PFSK-1 (cell line): ENCODE measurements at regions not wholly inside any gene's neighbourhood (a gene's known extent, or its start where the extent isn't known, plus 50 kb on each side); places are given as distances from the start of the nearest gene placed in this dataset.

Source experiments
- POLR2AphosphoS5 ChIP-seq: IDR thresholded peaks from 2 replicates; pipeline ENCODE4 v1.6.1; 2012; ENCODE audit warnings: low read depth, mild to moderate bottlenecking, control low read depth, low read length, moderate library complexity
- TAF1 ChIP-seq: IDR thresholded peaks from 2 replicates; pipeline ENCODE4 v1.6.1; 2012; ENCODE audit warnings: low read length, control low read depth, borderline replicate concordance; ENCODE audit not compliant: insufficient read depth
- TF ChIP-seq, protein P1 (sequence below), 2 experiments: IDR thresholded peaks; 2 replicates each; pipeline versions ENCODE4 v1.6.1 to v1.8.0; 2011 to 2012; ENCODE audit warnings: low read depth in 2 of 2, low read length in 2 of 2, control low read depth in 1 of 2, inconsistent platforms in 1 of 2, mild to moderate bottlenecking in 1 of 2, moderate library complexity in 1 of 2; ENCODE audit not compliant: insufficient read depth in 1 of 2

- TF ChIP-seq POLR2AphosphoS5 (no peak), TAF1 (no peak)
- TF ChIP-seq, protein P1, sequence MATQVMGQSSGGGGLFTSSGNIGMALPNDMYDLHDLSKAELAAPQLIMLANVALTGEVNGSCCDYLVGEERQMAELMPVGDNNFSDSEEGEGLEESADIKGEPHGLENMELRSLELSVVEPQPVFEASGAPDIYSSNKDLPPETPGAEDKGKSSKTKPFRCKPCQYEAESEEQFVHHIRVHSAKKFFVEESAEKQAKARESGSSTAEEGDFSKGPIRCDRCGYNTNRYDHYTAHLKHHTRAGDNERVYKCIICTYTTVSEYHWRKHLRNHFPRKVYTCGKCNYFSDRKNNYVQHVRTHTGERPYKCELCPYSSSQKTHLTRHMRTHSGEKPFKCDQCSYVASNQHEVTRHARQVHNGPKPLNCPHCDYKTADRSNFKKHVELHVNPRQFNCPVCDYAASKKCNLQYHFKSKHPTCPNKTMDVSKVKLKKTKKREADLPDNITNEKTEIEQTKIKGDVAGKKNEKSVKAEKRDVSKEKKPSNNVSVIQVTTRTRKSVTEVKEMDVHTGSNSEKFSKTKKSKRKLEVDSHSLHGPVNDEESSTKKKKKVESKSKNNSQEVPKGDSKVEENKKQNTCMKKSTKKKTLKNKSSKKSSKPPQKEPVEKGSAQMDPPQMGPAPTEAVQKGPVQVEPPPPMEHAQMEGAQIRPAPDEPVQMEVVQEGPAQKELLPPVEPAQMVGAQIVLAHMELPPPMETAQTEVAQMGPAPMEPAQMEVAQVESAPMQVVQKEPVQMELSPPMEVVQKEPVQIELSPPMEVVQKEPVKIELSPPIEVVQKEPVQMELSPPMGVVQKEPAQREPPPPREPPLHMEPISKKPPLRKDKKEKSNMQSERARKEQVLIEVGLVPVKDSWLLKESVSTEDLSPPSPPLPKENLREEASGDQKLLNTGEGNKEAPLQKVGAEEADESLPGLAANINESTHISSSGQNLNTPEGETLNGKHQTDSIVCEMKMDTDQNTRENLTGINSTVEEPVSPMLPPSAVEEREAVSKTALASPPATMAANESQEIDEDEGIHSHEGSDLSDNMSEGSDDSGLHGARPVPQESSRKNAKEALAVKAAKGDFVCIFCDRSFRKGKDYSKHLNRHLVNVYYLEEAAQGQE (IDR thresholded peaks at IDR 0.05; ENCODE audit: insufficient read depth in 1 of 2, low read depth in 2 of 2, low read length in 2 of 2), result no peak
These were observed 180.8 kb downstream of the VEGFC start for GRCh38 chr4:176611951-176612350.
